Tibial nerve (tissue), 4 donors: ENCODE measurements at regions not wholly inside any gene's neighbourhood (a gene's known extent, or its start where the extent isn't known, plus 50 kb on each side); places are given as distances from the start of the nearest gene placed in this dataset.

Source experiments
- CTCF ChIP-seq, 5 experiments: fragments of 200-600 bp in 3 of 5; fragments of 450-650 bp in 2 of 5; sonication (generic) in 3 of 5; IDR thresholded peaks; one replicate each; pipeline ENCODE4 v1.5.1; 2016 to 2019; ENCODE audit warnings: antibody characterized with exemption in 5 of 5, mild to moderate bottlenecking in 3 of 5, moderate library complexity in 2 of 5
- EP300 ChIP-seq, 2 donors: sonication (generic); formaldehyde crosslinking; IDR thresholded peaks; one replicate each; pipeline ENCODE4 v1.6.1; 2017; ENCODE audit warnings: antibody characterized with exemption in 2 of 2, mild to moderate bottlenecking in 1 of 2

GRCh38 chrX:23501974-23502373 is 165.3 kb upstream of the PRDX4 start:
- TF ChIP-seq EP300 (IDR thresholded peaks at IDR 0.05), result no peak
- TF ChIP-seq CTCF (IDR thresholded peaks at IDR 0.05), result no peak
